ENCODE measurements at regions not wholly inside any gene's neighbourhood (a gene's known extent, or its start where the extent isn't known, plus 50 kb on each side); places are given as distances from the start of the nearest gene placed in this dataset.

DNA sequence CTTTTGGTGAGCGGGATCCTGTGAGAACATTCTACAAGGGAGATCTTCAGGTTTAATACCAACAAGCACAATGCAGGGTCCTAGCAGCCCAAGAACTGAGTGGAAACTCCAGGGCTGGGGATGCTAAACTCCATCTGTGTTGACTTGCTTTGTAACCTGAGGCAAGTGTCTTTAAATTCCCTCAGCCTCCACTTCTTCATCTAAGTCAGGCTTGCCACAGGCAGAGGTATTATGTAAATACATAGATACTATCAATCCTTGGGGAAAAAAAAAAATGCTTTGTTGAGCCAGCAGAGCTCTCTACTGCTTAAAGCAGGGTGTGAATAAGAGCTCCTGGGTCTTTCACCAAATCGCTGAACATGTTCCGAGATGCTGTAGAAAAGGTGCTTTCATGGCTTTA, 114.2 kb upstream of the PHACTR1 start:
- no peak overlapping the region for H3K4me3 ChIP-seq (ENCODE audit: insufficient read depth, low read length, poor library complexity, severe bottlenecking)
- H3K9me2 ChIP-seq (replicated peaks; ENCODE audit: insufficient read depth, low read length) = no peaks in the 10 kb centered on the region
- H3F3A ChIP-seq (ENCODE audit: insufficient read depth) = no peaks in the 10 kb centered on the region
- TF ChIP-seq EZH2phosphoT487 (conservative IDR thresholded peaks at IDR 0.05; ENCODE audit: low read length) = no peak
- TF ChIP-seq, protein P1, sequence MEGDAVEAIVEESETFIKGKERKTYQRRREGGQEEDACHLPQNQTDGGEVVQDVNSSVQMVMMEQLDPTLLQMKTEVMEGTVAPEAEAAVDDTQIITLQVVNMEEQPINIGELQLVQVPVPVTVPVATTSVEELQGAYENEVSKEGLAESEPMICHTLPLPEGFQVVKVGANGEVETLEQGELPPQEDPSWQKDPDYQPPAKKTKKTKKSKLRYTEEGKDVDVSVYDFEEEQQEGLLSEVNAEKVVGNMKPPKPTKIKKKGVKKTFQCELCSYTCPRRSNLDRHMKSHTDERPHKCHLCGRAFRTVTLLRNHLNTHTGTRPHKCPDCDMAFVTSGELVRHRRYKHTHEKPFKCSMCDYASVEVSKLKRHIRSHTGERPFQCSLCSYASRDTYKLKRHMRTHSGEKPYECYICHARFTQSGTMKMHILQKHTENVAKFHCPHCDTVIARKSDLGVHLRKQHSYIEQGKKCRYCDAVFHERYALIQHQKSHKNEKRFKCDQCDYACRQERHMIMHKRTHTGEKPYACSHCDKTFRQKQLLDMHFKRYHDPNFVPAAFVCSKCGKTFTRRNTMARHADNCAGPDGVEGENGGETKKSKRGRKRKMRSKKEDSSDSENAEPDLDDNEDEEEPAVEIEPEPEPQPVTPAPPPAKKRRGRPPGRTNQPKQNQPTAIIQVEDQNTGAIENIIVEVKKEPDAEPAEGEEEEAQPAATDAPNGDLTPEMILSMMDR (IDR thresholded peaks at IDR 0.05; ENCODE audit: insufficient read depth, low read length, poor library complexity, severe bottlenecking) = no peak
- no peaks in the 10 kb centered on the region for H3K79me2 ChIP-seq (ENCODE audit: insufficient read depth, low read length)
- no peaks in the 10 kb centered on the region for H4K20me1 ChIP-seq (ENCODE audit: low read depth, low read length)
- H3K27ac ChIP-seq (ENCODE audit: low read depth, low read length) = no peak overlapping the region
- H3K27me3 ChIP-seq (ENCODE audit: low read length) = no peaks in the 10 kb centered on the region
- no peaks in the 10 kb centered on the region for H3K36me3 ChIP-seq (ENCODE audit: low read length)
- H3K4me2 ChIP-seq (ENCODE audit: low read depth, low read length, poor library complexity, severe bottlenecking) = no peak overlapping the region
- no peaks in the 10 kb centered on the region for H3K9me3 ChIP-seq (ENCODE audit: insufficient read depth, low read length)
- H2AFZ ChIP-seq (ENCODE audit: low read depth, low read length, severe bottlenecking) = no peak overlapping the region
- H3K9ac ChIP-seq (ENCODE audit: low read length) = no peak overlapping the region

DNA sequence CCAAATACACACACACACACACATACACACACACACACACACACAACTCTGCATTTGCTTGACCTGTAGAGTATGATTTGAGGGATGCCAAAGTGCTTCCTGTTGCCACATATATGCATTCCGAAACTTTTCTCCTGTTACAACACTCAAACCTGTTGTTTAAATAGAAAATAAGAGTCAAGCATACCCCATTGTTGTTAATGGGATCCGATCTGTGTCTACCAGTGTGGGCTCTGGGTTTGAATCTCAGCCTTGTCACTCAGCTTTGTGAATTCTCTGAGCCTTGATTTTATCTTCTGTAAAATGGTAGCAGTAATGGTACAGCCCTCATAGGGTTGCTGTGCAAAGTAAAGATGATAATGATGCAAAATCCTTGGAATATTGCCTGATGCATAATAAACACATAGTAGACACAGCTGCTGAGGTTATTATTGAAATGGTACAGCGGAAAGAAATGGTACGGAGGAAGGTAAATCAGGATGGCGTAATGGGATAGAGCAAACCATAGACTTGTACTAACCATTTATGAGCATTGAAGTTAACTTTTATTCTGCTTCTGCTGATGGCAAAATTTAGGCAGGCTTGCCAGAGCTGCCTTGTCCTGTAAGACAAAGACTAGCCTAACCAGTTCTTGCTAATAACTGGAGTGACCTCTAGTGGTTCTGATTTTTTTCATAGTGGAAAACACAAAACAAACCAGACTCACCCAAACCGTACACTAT, 113.5 kb upstream of the PHACTR1 start:
- Histone ChIP-seq H3K9me3 (ENCODE audit: insufficient read depth, low read length) (no peaks in the 10 kb centered on the region), H3K79me2 (ENCODE audit: insufficient read depth, low read length) (no peaks in the 10 kb centered on the region), H3K27me3 (ENCODE audit: low read length) (no peaks in the 10 kb centered on the region), H3F3A (ENCODE audit: insufficient read depth) (no peaks in the 10 kb centered on the region), H3K9ac (ENCODE audit: low read length) (no peak overlapping the region), H3K4me2 (ENCODE audit: low read depth, low read length, poor library complexity, severe bottlenecking) (no peak overlapping the region), H4K20me1 (ENCODE audit: low read depth, low read length) (no peaks in the 10 kb centered on the region), H3K27ac (ENCODE audit: low read depth, low read length) (no peak overlapping the region), H3K4me3 (ENCODE audit: insufficient read depth, low read length, poor library complexity, severe bottlenecking) (no peak overlapping the region), H3K9me2 (replicated peaks; ENCODE audit: insufficient read depth, low read length) (no peaks in the 10 kb centered on the region), H2AFZ (ENCODE audit: low read depth, low read length, severe bottlenecking) (no peak overlapping the region), H3K36me3 (ENCODE audit: low read length) (no peaks in the 10 kb centered on the region)
- TF ChIP-seq, protein P1 (IDR thresholded peaks at IDR 0.05; ENCODE audit: insufficient read depth, low read length, poor library complexity, severe bottlenecking) = no peak
- no peak for TF ChIP-seq EZH2phosphoT487 (conservative IDR thresholded peaks at IDR 0.05; ENCODE audit: low read length)

DNA sequence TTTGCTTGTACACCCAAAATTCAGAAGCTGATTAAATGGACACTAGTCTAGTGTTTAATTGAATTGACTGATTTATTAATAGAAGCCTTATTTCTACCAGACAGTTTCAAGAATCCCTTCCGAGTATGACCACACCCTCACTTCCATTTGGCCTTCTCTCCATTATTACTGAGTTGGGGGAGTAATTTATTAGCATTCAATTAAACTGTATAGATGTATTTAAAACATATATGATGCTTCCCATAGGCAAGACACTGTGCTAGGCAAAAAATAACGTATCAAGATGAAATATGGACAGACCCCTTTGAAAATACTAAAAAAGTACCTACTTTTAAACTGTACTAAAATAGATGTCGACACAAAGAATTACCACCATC, 112.9 kb upstream of the PHACTR1 start:
- TF ChIP-seq, protein P1 (IDR thresholded peaks at IDR 0.05; ENCODE audit: insufficient read depth, low read length, poor library complexity, severe bottlenecking) = peak; percentile 22
- TF ChIP-seq EZH2phosphoT487 (conservative IDR thresholded peaks at IDR 0.05; ENCODE audit: low read length) = 0 out of 2 replicates have a peak, but pooled peaks have one; percentile 64
- H3K4me3 ChIP-seq (ENCODE audit: insufficient read depth, low read length, poor library complexity, severe bottlenecking) = no peak overlapping the region
- H3K79me2 ChIP-seq (ENCODE audit: insufficient read depth, low read length) = no peaks in the 10 kb centered on the region
- H3F3A ChIP-seq (ENCODE audit: insufficient read depth) = no peaks in the 10 kb centered on the region
- H3K36me3 ChIP-seq (ENCODE audit: low read length) = no peaks in the 10 kb centered on the region
- H3K27me3 ChIP-seq (ENCODE audit: low read length) = no peaks in the 10 kb centered on the region
- no peaks in the 10 kb centered on the region for H3K9me3 ChIP-seq (ENCODE audit: insufficient read depth, low read length)
- H3K4me2 ChIP-seq (ENCODE audit: low read depth, low read length, poor library complexity, severe bottlenecking) = no peak overlapping the region
- no peak overlapping the region for H2AFZ ChIP-seq (ENCODE audit: low read depth, low read length, severe bottlenecking)
- no peaks in the 10 kb centered on the region for H3K9me2 ChIP-seq (replicated peaks; ENCODE audit: insufficient read depth, low read length)
- no peaks in the 10 kb centered on the region for H4K20me1 ChIP-seq (ENCODE audit: low read depth, low read length)
- no peak overlapping the region for H3K27ac ChIP-seq (ENCODE audit: low read depth, low read length)
- no peak overlapping the region for H3K9ac ChIP-seq (ENCODE audit: low read length)
